Mammary epithelial cell (primary cell): ENCODE measurements at regions not wholly inside any gene's neighbourhood (a gene's known extent, or its start where the extent isn't known, plus 50 kb on each side); places are given as distances from the start of the nearest gene placed in this dataset.

Experiments
- EZH2 ChIP-seq: IDR thresholded peaks from 2 replicates; pipeline ENCODE4 v1.6.1; 2012; ENCODE audit warnings: low read length, inconsistent platforms, borderline replicate concordance
- TF ChIP-seq, protein P1 (sequence below), 2 donors: IDR thresholded peaks in 1 of 2; conservative IDR thresholded peaks in 1 of 2; 2 replicates each; pipeline ENCODE4 v1.5.1; 2011 to 2012; ENCODE audit warnings: inconsistent platforms in 2 of 2, low read length in 2 of 2, mild to moderate bottlenecking in 2 of 2, control low read depth in 1 of 2, low read depth in 1 of 2; ENCODE audit not compliant: insufficient read depth in 1 of 2; ENCODE audit errors: extremely low read depth in 1 of 2

DNA sequence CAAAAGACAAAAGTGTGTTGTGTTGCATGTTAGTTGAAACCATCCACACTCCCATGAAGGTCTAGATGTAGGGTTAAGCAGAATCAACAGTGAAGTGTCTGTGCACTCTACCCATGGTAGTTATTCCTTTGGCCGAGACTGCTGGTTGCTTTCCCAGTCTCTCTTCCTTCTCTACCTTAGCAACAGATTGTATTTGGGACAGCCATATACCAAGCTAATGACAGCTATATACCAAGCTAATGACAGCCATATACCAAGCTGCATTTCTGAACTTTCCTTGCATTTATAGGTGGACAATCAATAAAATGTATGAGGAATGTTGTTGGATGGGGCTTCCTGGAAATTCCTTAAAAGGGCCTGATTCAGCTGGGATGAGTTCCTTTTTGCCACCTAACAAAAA, 80.5 kb upstream of the ENPEP start:
- TF ChIP-seq, protein P1, sequence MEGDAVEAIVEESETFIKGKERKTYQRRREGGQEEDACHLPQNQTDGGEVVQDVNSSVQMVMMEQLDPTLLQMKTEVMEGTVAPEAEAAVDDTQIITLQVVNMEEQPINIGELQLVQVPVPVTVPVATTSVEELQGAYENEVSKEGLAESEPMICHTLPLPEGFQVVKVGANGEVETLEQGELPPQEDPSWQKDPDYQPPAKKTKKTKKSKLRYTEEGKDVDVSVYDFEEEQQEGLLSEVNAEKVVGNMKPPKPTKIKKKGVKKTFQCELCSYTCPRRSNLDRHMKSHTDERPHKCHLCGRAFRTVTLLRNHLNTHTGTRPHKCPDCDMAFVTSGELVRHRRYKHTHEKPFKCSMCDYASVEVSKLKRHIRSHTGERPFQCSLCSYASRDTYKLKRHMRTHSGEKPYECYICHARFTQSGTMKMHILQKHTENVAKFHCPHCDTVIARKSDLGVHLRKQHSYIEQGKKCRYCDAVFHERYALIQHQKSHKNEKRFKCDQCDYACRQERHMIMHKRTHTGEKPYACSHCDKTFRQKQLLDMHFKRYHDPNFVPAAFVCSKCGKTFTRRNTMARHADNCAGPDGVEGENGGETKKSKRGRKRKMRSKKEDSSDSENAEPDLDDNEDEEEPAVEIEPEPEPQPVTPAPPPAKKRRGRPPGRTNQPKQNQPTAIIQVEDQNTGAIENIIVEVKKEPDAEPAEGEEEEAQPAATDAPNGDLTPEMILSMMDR (conservative IDR thresholded peaks at IDR 0.05 in 1 of 2, IDR thresholded peaks at IDR 0.05 in 1 of 2; ENCODE audit: extremely low read depth in 1 of 2, insufficient read depth in 1 of 2, low read depth in 1 of 2, low read length in 2 of 2) = no peak
- no peak for TF ChIP-seq EZH2
